VCaP (cell line): ENCODE measurements at regions not wholly inside any gene's neighbourhood (a gene's known extent, or its start where the extent isn't known, plus 50 kb on each side); places are given as distances from the start of the nearest gene placed in this dataset.
"Not testable (repeated sequence)": the region's sequence is repeated elsewhere in the genome, so short reads cannot be mapped to it uniquely, and the experiment has no call there.

Experiments used
- H3K27ac ChIP-seq: fragments of 450-650 bp; 2 replicates; pipeline ENCODE4 v1.5.1; 2017
- CTCF ChIP-seq: fragments of 450-650 bp; conservative IDR thresholded peaks from 2 replicates; pipeline ENCODE4 v1.5.1; 2017; ENCODE audit warnings: mild to moderate bottlenecking, moderate library complexity

DNA sequence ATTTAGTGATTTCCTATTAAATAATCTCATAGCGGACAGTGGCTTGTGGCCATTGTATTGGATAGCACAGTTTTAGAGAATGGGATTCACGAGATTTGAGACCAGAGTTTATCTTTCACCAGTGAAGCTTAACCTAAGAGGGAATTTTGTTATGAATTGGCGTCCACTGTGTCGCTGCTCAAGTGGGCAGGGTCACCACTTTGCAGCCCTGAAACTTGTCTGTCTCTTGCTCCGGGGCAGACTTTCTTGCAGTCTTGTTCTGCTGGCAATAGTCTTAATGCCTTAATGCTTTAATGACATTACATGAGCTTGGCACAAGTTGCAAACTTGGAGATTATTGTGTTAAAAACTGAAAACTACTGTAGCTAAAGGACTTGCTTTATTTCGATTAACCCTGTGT is 72.8 kb upstream of the PPM1H start:
- no peak for TF ChIP-seq CTCF
- H3K27ac ChIP-seq, result no peak overlapping the region; the same call in 1 of the 2 replicates

- H3K27ac ChIP-seq, result no peak overlapping the region
- TF ChIP-seq CTCF, result no peak
These were observed 71.6 kb upstream of the PPM1H start for GRCh38 chr12:63006536-63006935.

DNA sequence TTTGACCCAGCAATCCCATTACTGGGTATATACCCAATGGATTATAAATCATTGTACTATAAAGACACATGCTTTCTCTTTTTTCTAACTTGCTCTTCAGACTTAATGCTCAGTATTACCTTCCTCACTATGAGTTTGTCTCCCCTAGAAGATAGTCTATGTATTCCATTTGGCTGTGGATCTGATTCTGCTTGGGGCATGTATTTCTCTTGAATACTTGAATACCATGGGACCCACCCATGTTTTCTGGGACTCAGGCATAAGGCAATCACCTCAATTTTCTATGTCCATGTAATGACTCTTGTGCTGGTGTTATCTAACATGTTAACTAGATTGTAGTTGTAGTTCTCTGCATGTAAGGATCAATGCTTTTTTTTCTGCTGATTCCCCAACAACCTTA is 70.4 kb upstream of the PPM1H start:
- H3K27ac ChIP-seq, result no peak overlapping the region
- no peak for TF ChIP-seq CTCF

DNA sequence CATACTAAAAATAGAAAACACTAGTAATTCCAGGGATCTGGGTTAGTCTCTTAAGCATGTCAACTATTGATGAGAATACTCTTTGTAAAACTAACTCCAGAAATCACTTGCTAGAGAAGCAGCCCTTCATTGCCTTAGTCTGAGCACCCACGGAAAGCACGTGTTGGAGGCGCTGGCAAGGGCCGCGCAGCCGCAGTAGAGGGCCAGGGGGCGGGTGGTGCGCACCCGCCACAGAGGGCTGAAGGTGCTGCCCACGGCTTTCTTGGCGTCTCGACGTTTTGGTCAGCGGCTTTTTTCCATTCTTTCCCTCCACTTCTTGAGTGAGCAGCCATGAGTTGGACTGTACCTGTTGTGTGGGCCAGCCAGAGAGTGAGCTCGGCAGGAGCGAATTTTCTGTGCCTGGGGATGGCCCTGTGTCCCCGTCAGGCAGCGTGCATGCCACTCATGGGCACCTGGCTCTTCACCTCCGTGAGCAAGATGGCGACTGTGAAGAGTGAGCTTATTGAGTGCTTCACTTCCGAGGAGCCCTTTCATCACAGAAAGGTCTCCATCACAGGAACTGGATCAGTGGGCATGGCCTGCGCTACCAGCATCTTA is 68.4 kb upstream of the PPM1H start:
- no peak for TF ChIP-seq CTCF

DNA sequence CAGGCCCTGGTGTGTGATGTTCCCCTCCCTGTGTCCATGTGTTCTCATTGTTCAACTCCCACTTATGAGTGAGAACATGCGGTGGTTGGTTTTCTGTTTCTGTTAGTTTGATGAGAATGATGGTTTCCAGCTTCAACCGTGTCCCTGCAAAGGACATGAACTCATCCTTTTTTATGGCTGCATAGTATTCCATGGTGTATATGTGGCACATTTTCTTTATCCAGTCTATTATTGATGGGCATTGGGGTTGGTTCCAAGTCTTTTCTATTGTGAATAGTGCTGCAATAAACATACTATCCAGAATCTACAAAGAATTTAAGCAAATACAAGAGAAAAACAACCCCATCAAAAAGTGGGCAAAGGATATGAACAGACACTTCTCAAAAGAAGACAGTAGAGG is 67.1 kb upstream of the PPM1H start:
- H3K27ac ChIP-seq, result not testable (repeated sequence)

More for the DNA sequence above, 68.4 kb upstream of the PPM1H start:
- no peak overlapping the region for H3K27ac ChIP-seq

- no peak for TF ChIP-seq CTCF
- H3K27ac ChIP-seq, result no peak overlapping the region
These were observed 63.5 kb upstream of the PPM1H start for GRCh38 chr12:62998454-62998853.

- TF ChIP-seq CTCF, result no peak
- no peak overlapping the region for H3K27ac ChIP-seq
These were observed 60.1 kb upstream of the PPM1H start for GRCh38 chr12:62995097-62995496.

- no peak for TF ChIP-seq CTCF
- H3K27ac ChIP-seq, result no peak overlapping the region
These were observed 51.9 kb upstream of the PPM1H start for GRCh38 chr12:62986844-62987243.
